ENCODE measurements at regions not wholly inside any gene's neighbourhood (a gene's known extent, or its start where the extent isn't known, plus 50 kb on each side); places are given as distances from the start of the nearest gene placed in this dataset.
"Not testable (repeated sequence)": the region's sequence is repeated elsewhere in the genome, so short reads cannot be mapped to it uniquely, and the experiment has no call there.

- DNase-seq (ENCODE audit: low read depth in 2 of 2), result no peak
Measured at GRCh38 chr5:99453196-99453595, 524.4 kb upstream of the CHD1 start.

GRCh38 chr5:99449786-99450185, 521.0 kb upstream of the CHD1 start:
- no peak for DNase-seq (ENCODE audit: low read depth in 2 of 2)

- no peak for DNase-seq (ENCODE audit: low read depth in 2 of 2)
Measured at GRCh38 chr5:99445805-99446204, 517.0 kb upstream of the CHD1 start.

- no peak for DNase-seq (ENCODE audit: low read depth in 2 of 2)
Measured at GRCh38 chr5:99441235-99441634, 512.4 kb upstream of the CHD1 start.

- no peak for DNase-seq (ENCODE audit: low read depth in 2 of 2)
Measured at GRCh38 chr5:99438619-99439018, 509.8 kb upstream of the CHD1 start.

GRCh38 chr5:99437986-99438385, 509.2 kb upstream of the CHD1 start:
- no peak for DNase-seq (ENCODE audit: low read depth in 2 of 2)

- not testable (repeated sequence) for DNase-seq (ENCODE audit: low read depth in 2 of 2)
Measured at GRCh38 chr5:99423396-99423795, 494.6 kb upstream of the CHD1 start.

- not testable (repeated sequence) for DNase-seq (ENCODE audit: low read depth in 2 of 2)
Measured at GRCh38 chr5:99418640-99419039, 489.8 kb upstream of the CHD1 start.

- not testable (repeated sequence) for DNase-seq (ENCODE audit: low read depth in 2 of 2)
Measured at GRCh38 chr5:99410386-99410785, 481.6 kb upstream of the CHD1 start.

GRCh38 chr5:99404764-99405302, 476.0 kb upstream of the CHD1 start:
- not testable (repeated sequence) for DNase-seq (ENCODE audit: low read depth in 2 of 2)

- not testable (repeated sequence) for DNase-seq (ENCODE audit: low read depth in 2 of 2)
Measured at GRCh38 chr5:99400571-99400970, 471.8 kb upstream of the CHD1 start.

- DNase-seq (ENCODE audit: low read depth in 2 of 2), result no peak
Measured at GRCh38 chr5:99398976-99399375, 470.2 kb upstream of the CHD1 start.

- no peak for DNase-seq (ENCODE audit: low read depth in 2 of 2)
Measured at GRCh38 chr5:99386406-99387077, 457.7 kb upstream of the CHD1 start.

GRCh38 chr5:99379187-99379586, 450.4 kb upstream of the CHD1 start:
- DNase-seq (ENCODE audit: low read depth in 2 of 2), result peak in 1 of 2 donors; percentile 1

- DNase-seq (ENCODE audit: low read depth in 2 of 2), result no peak
Measured at GRCh38 chr5:99378443-99378842, 449.6 kb upstream of the CHD1 start.

- no peak for DNase-seq (ENCODE audit: low read depth in 2 of 2)
Measured at GRCh38 chr5:99369797-99370593, 441.2 kb upstream of the CHD1 start.

GRCh38 chr5:99368726-99369125, 439.9 kb upstream of the CHD1 start:
- DNase-seq (ENCODE audit: low read depth in 2 of 2), result no peak

- DNase-seq (ENCODE audit: low read depth in 2 of 2), result no peak
Measured at GRCh38 chr5:99355881-99356280, 427.1 kb upstream of the CHD1 start.

GRCh38 chr5:99349787-99350186, 421.0 kb upstream of the CHD1 start:
- DNase-seq (ENCODE audit: low read depth in 2 of 2), result no peak

- no peak for DNase-seq (ENCODE audit: low read depth in 2 of 2)
Measured at GRCh38 chr5:99348597-99348996, 419.8 kb upstream of the CHD1 start.

- DNase-seq (ENCODE audit: low read depth in 2 of 2), result not testable (repeated sequence)
Measured at GRCh38 chr5:99339758-99340157, 411.0 kb upstream of the CHD1 start.

GRCh38 chr5:99334936-99335335, 406.1 kb upstream of the CHD1 start:
- no peak for DNase-seq (ENCODE audit: low read depth in 2 of 2)

GRCh38 chr5:99331061-99331460, 402.3 kb upstream of the CHD1 start:
- DNase-seq (ENCODE audit: low read depth in 2 of 2), result no peak
